MCF 10A (cell line): ENCODE measurements at regions not wholly inside any gene's neighbourhood (a gene's known extent, or its start where the extent isn't known, plus 50 kb on each side); places are given as distances from the start of the nearest gene placed in this dataset.
A peak's percentile ranks its signal among the peaks of the same experiment; 100 is the strongest.

ENCODE experiments used
- BruUV-seq: library from RNA; stranded (reverse); fragments of 400-500 nt; replicated peaks from 2 replicates; lab custom pipeline; 2021; lab: Mats Ljungman, UMichigan
- CTCF ChIA-PET: fragments of 300-600 bp; sonication (Branson Sonifier 250); formaldehyde crosslinking; extraction: SDS; loops from one replicate; lab custom pipeline; 2021; ENCODE audit warnings: antibody characterized with exemption, inconsistent platforms; lab: Yijun Ruan, JAX
- POLR2A ChIA-PET: fragments of 300-600, 350-650 bp; sonication (Branson Sonifier 250); formaldehyde crosslinking; extraction: SDS; loops from one replicate; lab custom pipeline; 2020; ENCODE audit warnings: antibody characterized with exemption, inconsistent platforms; lab: Yijun Ruan, JAX
- DNase-seq: peaks from one replicate; pipeline ENCODE4 v3.0.0-alpha.2; 2018; ENCODE audit not compliant: unreplicated experiment
- H3K27ac Mint-ChIP-seq: one replicate; pipeline ENCODE4 v1.8.0; 2022; ENCODE audit warnings: mild to moderate bottlenecking, low read depth, mixed read lengths; ENCODE audit not compliant: unreplicated experiment
- H3K27me3 Mint-ChIP-seq: one replicate; pipeline ENCODE4 v1.8.0; 2022; ENCODE audit warnings: mixed read lengths; ENCODE audit not compliant: insufficient read depth, unreplicated experiment
- H3K36me3 Mint-ChIP-seq: one replicate; pipeline ENCODE4 v1.8.0; 2022; ENCODE audit warnings: mild to moderate bottlenecking, moderate library complexity, mixed read lengths; ENCODE audit not compliant: insufficient read depth, unreplicated experiment
- H3K4me1 Mint-ChIP-seq: one replicate; pipeline ENCODE4 v1.8.0; 2022; ENCODE audit warnings: mixed read lengths; ENCODE audit not compliant: insufficient read depth, unreplicated experiment
- H3K4me3 Mint-ChIP-seq: one replicate; pipeline ENCODE4 v1.8.0; 2022; ENCODE audit warnings: mild to moderate bottlenecking, moderate library complexity, mixed read lengths; ENCODE audit not compliant: unreplicated experiment
- H3K9me3 Mint-ChIP-seq: one replicate; pipeline ENCODE4 v1.8.0; 2022; ENCODE audit warnings: mixed read lengths; ENCODE audit not compliant: unreplicated experiment
- intact Hi-C: fragments of 100-400 bp; cut with micrococcal nuclease; formaldehyde crosslinking; loops from 2 replicates; pipeline ENCODE4 v1.14.1; 2022
- TF ChIP-seq, protein P1 (sequence below): fragments of 200-600 bp; IDR thresholded peaks from one replicate; pipeline ENCODE4 v1.8.0; 2022; ENCODE audit warnings: antibody characterized with exemption, mild to moderate bottlenecking; ENCODE audit not compliant: unreplicated experiment

GRCh38 chr13:43959291-43959690 is 79.6 kb downstream of the LACC1 start:
- Mint-ChIP-seq H3K36me3 (no peaks in the 10 kb centered on the region), H3K27ac (no peak overlapping the region), H3K27me3 (no peaks in the 10 kb centered on the region), H3K9me3 (no peaks in the 10 kb centered on the region), H3K4me1 (peaks cover under 1% of the 10 kb centered on the region), H3K4me3 (no peak overlapping the region)
- ChIA-PET POLR2A (no interaction called here), CTCF (no interaction called here)
- TF ChIP-seq, protein P1, sequence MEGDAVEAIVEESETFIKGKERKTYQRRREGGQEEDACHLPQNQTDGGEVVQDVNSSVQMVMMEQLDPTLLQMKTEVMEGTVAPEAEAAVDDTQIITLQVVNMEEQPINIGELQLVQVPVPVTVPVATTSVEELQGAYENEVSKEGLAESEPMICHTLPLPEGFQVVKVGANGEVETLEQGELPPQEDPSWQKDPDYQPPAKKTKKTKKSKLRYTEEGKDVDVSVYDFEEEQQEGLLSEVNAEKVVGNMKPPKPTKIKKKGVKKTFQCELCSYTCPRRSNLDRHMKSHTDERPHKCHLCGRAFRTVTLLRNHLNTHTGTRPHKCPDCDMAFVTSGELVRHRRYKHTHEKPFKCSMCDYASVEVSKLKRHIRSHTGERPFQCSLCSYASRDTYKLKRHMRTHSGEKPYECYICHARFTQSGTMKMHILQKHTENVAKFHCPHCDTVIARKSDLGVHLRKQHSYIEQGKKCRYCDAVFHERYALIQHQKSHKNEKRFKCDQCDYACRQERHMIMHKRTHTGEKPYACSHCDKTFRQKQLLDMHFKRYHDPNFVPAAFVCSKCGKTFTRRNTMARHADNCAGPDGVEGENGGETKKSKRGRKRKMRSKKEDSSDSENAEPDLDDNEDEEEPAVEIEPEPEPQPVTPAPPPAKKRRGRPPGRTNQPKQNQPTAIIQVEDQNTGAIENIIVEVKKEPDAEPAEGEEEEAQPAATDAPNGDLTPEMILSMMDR: no peak
- no TSS peak for BruUV-seq
- intact Hi-C loops: no loop called here
- DNase-seq: no peak

- TF ChIP-seq, protein P1: no peak
- Mint-ChIP-seq H3K4me3 (no peak overlapping the region), H3K4me1 (no peaks in the 10 kb centered on the region), H3K9me3 (no peaks in the 10 kb centered on the region), H3K27me3 (no peaks in the 10 kb centered on the region), H3K36me3 (no peaks in the 10 kb centered on the region), H3K27ac (no peak overlapping the region)
- no TSS peak for BruUV-seq
- POLR2A ChIA-PET: interaction anchor here (0.6 to 1.4 kb wide), 3 partner anchors 9 to 187 kb away, joined by 3 to 5 read pairs (median 4); no protein-coding TSS in a partner anchor
- peak; percentile 42 for DNase-seq
- intact Hi-C loops: no loop called here
- CTCF ChIA-PET: no interaction called here
These were observed 82.2 kb downstream of the LACC1 start for GRCh38 chr13:43961909-43962308.

DNA sequence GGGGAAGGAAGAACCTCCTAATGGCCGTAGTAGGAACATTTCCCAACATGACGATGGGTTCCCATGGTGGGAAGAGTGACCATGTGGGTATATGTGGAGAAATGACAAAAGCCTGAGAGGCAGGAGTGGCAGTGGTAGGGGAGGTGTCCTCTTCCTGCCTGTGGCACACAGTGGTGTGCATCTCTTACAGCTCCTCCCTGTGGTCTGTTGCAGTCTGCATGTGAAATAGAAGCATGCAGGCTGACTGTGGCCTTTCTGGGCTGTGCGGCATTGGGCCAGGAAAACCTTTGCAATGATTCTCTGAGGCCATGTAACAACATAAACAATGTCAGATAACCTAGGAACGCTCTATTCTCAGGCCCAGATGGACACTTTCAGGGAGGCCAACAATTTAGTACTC is 84.0 kb downstream of the LACC1 start:
- Mint-ChIP-seq H3K27ac (no peak overlapping the region), H3K36me3 (no peaks in the 10 kb centered on the region), H3K27me3 (no peaks in the 10 kb centered on the region), H3K4me1 (no peaks in the 10 kb centered on the region), H3K9me3 (no peaks in the 10 kb centered on the region), H3K4me3 (no peak overlapping the region)
- BruUV-seq: no TSS peak
- TF ChIP-seq, protein P1: no peak
- DNase-seq: peak; percentile 2
- POLR2A ChIA-PET: no interaction called here
- intact Hi-C loops: no loop called here
- CTCF ChIA-PET: no interaction called here

DNA sequence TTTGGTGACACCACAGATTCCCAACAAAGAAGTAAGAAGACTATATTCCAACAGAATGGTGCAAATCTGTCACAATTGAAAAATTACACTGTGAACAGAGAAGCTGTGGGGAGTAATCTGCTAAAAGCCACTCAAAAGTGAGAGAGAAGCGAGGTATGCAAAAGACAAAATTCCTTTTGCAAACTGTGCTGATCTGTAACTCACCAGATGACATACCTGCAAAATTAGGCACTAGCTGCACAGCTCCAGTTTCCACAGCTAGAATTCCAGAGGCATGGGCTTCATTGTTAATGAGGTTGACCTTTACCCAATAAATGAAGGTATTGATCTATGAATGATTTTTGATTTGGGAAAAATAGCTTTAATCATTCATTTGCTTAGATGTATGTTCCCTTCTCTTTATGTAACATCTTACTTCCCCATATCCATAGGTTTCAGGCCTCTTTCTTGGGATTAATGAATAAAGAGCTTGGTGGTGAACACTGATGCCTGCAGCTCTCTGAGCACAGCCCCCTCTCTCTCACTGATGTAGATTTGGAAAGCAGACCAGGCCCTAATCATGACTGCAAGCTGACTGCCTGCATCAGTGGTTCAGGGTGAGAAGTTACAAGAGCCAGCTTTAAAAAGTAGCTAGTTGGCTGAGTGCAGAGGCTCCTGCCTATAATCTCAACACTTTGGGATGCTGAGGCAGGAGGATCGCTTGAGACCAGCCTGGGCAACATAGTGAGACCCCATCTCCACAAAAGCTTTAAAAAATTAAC is 85.2 kb downstream of the LACC1 start:
- CTCF ChIA-PET: interaction anchor here (0.7 to 2.2 kb wide), 3 partner anchors 25 to 84 kb away, joined by 3 to 10 read pairs (median 3); no protein-coding TSS in a partner anchor
- Mint-ChIP-seq H3K27me3 (no peaks in the 10 kb centered on the region), H3K27ac (no peak overlapping the region), H3K4me1 (no peaks in the 10 kb centered on the region), H3K4me3 (no peak overlapping the region), H3K36me3 (no peaks in the 10 kb centered on the region), H3K9me3 (no peaks in the 10 kb centered on the region)
- TF ChIP-seq, protein P1: no peak
- POLR2A ChIA-PET: interaction anchor here (1.2 kb wide), 1 partner anchor 24 kb away, joined by 5 read pairs; no protein-coding TSS in a partner anchor
- DNase-seq: no peak
- intact Hi-C loops: no loop called here
- no TSS peak for BruUV-seq
